GF-D8 (cell line): ENCODE measurements at regions not wholly inside any gene's neighbourhood (a gene's known extent, or its start where the extent isn't known, plus 50 kb on each side); places are given as distances from the start of the nearest gene placed in this dataset.

Experiments
- DNase-seq: peaks from one replicate; lab custom pipeline; 2025; lab: John Stamatoyannopoulos, UW

DNA sequence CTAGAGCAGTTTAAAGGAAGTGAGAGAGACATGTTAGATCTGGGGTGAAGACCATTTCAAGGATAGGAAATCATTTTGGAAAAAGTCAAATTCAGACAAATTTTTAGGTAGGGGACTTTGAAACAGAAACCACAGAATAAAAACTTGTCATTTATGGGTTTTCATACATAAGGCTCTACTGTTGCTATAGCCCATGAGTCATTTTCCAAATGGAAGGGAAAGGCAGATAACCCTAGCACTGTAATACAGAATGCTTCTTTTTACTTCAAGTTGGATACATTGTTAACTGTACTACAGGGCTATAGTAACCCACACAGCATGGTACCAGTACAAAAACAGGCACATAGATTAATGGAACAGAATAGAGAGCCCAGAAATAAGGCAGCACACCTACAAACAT, 455.4 kb downstream of the EBF1 start:
- no peak for DNase-seq

- no peak for DNase-seq
Measured at GRCh38 chr5:158643840-158644239, 455.9 kb downstream of the EBF1 start.

DNA sequence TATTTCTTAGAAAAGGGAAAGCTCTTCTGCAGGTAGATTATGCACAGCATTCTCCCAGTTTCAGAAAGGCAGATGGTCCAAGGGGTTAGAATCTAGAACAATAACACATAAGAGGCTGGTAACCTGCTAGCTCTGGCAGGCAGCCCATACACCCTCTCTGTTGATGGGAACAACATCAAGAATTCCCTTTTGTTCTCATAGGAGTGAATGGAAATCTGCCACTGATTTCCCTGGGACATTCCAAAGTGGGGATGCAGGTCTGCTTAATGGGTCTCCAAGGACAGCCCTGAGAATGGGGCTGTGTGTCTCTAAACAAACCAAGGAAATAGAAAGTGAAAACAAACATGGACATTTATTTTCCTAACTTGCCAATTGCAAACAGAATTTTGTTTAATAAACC, 456.8 kb downstream of the EBF1 start:
- no peak for DNase-seq

- DNase-seq: no peak
Measured at GRCh38 chr5:158641016-158641415, 458.7 kb downstream of the EBF1 start.

DNA sequence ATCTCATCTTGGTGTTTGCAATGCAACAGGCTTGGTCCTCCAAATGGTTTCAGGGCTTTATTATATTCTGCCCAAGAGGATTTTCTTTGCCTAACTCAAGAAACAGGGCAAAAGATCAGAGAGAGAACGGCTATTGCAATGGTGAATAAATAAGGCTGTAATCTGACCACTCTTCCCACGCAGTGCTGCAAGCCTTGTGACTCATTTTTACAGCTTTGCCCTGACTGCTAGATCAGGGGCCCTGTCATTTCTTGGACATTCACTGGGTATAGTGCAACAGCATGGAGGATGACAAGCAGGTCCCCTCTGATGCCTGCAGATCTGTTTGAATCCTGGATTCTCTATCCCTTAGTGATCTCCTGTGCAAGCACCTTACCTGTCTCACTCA, 459.1 kb downstream of the EBF1 start:
- no peak for DNase-seq

DNA sequence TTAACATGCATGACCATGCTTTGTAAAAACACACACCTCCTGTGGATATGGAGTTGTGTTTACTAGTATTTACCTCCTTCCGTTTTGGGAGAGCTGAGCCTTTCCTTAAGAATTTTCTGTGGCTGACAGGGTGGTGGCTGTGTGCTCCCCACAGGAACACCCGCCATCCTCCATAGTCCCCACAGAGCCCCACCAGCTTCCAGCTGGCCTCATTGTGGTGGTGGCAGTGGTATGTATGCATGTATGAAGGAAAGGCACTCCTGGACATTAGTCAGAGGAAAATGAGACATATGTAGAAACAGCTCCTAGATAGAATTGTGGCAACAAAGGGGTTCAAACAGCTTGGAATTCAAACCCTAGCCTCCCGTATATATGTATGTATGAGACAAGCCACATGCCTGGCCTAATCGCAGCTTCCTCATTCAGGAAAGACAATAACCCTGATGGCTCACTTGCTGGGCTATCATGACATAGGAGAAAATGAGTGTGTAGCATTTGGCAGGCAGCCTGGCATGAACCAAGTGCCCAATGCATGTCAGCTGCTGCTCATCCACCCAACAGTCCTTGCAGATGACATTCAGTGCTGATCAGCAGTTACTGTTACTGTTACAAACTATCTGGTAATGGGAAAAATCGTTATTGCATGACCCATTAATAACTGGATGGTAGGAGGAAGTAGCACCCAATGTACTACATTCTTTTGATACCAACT, 459.7 kb downstream of the EBF1 start:
- no peak for DNase-seq

- no peak for DNase-seq
Measured at GRCh38 chr5:158638396-158638795, 461.3 kb downstream of the EBF1 start.

DNA sequence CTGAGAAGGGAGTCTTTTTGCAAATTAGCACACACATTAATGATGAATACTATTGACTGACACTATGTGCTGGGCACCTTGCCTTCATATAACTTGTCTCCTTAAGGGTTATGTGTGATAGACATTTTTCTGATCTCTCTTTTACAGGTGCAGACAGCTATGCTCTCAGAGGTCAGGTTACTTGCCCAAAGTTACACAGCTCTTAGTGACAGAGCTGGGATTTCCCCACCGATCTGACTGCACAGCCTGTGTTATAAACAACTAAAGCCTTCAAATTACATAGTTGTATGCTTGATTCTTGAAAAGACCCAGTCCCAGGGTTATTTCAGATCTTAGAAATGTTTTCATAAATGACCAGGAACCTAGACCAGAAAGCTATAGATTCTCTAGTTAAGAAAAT, 462.7 kb downstream of the EBF1 start:
- DNase-seq: no peak

GRCh38 chr5:158635565-158635964, 464.2 kb downstream of the EBF1 start:
- no peak for DNase-seq

DNA sequence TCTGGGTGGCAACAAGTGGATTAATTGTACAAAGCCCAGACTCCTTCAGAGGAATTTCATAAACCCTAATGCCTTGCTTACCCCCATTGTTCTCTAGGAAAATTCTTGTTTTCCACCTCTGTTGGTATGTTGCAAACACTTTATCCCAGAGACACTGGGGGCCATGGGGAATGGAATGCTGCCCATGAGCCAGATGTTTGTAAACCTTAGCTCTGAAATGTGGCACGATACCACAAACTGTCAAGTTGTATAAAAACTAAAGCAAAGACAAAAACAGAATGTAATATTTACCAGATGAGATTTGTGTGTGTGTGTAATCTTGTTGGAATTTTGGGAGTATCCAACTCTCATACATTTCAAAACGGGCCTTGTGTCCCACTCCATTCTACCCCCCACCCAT, 465.0 kb downstream of the EBF1 start:
- no peak for DNase-seq

GRCh38 chr5:158629591-158630312, 470.0 kb downstream of the EBF1 start:
- no peak for DNase-seq

GRCh38 chr5:158626718-158627117, 473.0 kb downstream of the EBF1 start:
- DNase-seq: no peak

DNA sequence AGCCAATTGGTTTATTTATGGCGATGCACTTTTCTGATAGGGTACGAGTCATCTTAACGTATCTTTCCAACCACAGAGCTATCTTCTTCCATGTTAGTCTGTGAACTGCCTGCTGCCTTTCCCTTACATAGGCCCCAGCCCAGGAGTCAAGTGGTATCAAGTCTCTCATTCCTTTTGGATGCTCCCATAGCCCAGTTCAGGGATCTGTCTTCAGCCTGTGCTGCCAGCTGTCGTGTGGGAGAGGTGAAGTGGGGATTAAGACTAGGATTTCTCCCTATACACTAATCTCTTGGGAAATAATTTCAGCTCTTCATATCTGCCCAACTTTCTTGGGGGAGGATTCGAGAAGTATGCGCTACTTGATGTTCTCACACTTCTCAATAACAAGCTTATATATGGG, 475.7 kb downstream of the EBF1 start:
- DNase-seq: no peak

DNA sequence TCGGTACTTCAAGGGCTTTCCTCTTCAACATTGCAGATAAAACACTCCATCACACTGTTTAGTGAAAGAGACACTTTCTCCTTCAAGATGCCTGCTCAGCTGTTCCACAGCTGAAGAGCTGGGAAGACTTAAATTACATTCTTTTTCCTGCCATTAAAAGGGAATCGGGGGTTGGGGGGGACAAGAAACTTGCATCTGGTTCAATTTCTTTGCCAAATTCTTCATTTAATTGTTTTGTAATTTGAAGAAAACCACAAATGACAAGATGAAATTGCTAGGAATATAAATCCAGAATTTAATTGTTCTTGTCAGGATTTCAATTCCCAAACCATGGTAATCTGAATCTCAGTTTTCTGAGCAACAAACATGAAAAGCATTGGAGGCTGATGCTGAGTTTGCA, 478.3 kb downstream of the EBF1 start:
- DNase-seq: no peak

DNA sequence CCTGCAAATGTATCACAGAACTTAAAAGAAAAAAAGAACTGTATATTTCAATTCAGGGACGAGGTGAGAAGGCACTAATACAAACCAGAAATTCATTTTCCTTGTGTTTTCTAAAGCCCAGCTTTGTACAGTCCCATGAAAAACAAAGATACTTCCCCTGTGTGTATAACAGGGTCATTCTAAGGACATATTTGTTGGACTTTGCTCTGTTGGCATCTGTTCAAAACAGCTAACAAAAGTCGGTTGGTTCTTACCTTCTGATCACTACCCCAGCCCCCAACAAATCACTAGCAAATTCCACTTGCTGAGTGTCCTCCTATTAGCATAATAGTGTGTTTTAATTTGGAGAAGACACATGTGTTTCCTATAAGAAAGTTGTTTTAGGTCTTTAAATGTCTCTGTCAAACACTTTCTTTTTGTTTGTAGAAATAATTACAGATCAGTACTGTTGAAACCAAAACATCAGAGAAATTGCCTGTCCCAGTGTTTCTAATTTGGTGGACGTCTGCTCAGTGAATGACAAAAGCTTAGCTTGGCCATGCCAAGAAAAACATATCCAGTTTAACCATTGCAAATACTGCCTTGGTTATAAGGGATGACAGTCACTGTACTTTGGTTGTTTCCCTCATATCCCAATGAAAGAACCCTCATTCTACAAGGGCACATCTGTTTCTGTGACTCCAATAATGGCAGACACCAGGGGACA, 480.5 kb downstream of the EBF1 start:
- DNase-seq: no peak

- no peak for DNase-seq
Measured at GRCh38 chr5:158618256-158618655, 481.5 kb downstream of the EBF1 start.

DNA sequence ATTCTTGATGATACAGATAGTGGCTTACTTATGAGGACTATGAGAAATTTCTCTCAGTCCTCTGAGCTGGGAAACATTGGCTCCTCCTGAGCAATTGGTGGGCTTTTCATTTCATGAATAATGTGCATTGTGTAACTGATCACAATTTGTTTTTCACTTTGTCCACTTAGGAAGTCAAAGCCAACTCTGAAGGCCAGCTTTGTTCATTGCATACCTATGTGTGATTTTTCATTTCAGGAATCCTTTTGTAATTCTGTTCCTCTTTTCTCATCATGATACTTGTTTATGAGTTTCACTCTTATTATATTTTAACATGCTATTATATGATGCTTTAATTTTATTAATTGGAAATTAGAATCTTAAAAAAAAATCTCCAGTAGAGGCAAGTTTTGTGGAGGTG, 483.0 kb downstream of the EBF1 start:
- no peak for DNase-seq

DNA sequence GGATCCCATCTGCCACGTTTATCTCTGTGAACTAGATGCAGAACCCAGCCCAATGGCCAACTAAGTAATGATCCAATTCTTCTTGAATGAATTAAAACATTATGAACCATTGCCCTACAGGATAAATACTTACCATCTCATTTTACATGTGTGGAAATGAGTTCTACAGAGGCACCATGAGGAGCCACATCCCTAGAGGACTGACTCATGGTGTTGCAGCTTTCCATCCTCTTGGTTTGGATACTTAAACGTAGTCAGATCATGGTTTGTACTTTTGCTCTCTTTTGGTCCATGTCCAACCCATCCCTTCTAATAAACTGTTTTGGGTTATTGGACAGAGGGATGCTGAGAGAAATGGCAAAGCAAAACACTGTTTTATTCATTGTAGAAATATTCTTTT, 484.8 kb downstream of the EBF1 start:
- no peak for DNase-seq

DNA sequence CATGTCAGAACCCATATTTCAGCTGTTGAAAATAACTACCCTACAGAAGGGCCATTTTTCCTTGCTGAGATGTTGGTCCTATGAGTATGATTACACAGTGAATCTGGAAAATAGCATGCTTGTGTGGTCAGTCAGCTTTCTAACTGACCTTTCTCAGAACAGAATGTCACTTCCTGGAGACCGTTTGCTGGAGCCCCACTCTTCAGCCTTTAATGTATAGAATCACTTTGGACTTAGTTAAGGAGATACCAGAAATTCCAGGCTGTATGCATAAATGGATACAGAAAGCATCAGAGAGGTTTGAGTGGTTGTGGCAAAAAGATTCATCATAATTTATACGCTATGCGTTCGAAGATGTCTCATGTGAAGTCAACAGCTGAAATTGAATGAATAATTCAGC, 488.1 kb downstream of the EBF1 start:
- no peak for DNase-seq

- DNase-seq: no peak
Measured at GRCh38 chr5:158610051-158610415, 489.7 kb downstream of the EBF1 start.

DNA sequence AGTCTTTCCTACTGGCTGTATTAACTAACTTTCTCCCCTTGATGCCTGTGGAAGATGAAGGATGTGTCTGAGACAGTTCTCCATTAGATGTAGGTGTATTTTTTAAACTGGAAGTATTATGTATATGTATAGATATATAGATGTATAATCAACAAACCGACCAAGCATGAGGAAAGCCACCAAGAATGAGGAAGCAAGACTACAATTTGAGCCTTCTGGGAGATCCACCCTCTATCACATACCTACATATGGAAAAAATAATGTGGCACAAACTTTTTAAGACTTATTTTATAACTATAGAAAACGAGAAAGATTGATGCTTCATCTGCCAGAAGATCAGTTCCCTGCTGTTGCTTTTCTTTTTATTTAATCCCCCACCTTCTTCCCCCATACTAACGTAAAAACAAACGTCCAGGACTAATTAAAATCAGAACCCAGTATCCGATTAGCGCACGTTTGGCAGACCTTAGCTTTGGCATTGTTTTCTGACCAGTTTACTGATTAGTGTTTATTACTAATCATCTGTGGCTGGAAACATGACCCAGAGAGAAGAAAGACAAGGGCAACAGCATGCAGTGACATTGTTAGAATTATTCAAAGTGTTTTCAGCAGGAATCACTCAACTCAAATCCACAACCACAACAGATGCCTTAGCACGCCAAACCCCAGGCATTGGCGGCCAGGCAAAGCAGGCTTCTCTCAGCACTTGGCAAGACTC, 490.2 kb downstream of the EBF1 start:
- DNase-seq: no peak

- no peak for DNase-seq
Measured at GRCh38 chr5:158607088-158607487, 492.6 kb downstream of the EBF1 start.

GRCh38 chr5:158606233-158606632, 493.5 kb downstream of the EBF1 start:
- DNase-seq: no peak
